ENCODE measurements at regions not wholly inside any gene's neighbourhood (a gene's known extent, or its start where the extent isn't known, plus 50 kb on each side); places are given as distances from the start of the nearest gene placed in this dataset.

DNA sequence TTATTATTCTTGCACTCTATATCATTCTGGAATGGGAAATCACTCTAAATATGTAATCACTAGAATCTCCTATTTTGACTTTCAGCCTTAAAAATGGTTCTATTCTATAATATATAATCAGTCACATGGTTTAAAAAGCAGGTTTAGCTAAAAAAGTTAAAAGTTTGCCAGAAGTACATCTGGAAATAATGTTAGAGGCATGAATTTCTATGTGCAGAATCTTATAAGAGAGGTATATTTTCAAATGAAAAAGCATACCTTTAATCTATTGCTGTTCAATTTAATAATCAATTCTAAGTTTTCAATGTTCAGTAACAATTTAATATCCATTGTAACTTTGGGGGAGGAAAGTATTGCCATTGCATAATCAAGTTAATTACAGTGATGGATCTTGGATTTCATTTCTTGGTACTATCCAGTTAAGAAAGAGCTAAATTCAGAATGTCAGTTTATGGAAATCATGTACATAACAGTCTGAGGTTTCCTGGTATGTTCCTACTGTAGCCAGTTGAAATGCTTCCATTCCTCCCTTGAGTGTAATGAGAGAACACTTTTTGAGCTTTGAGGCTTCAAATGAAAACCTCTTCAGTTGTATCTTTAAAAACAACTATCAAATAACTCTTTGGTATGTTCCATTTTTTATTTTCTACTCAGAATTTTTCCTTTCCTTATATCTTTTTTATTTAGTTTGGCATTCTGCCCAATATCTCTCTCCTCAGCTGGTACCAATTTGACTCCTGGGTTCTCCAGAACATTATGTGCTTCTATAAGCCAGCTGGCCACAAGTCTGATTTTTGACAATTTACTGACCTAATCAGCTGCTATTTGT, 175.7 kb upstream of the COL11A1 start:
- no peaks in the 10 kb centered on the region for H3K36me3 ChIP-seq (ENCODE audit: insufficient read depth)
- H3K9me2 ChIP-seq (ENCODE audit: insufficient read depth), result 0 out of 2 replicates have a peak, but pooled peaks cover 4% of the 10 kb centered on the region
- H3K9me3 Mint-ChIP-seq, result peaks cover 7% of the 10 kb centered on the region; the same call in 2 of the 3 replicates
- TF ChIP-seq, protein P1, sequence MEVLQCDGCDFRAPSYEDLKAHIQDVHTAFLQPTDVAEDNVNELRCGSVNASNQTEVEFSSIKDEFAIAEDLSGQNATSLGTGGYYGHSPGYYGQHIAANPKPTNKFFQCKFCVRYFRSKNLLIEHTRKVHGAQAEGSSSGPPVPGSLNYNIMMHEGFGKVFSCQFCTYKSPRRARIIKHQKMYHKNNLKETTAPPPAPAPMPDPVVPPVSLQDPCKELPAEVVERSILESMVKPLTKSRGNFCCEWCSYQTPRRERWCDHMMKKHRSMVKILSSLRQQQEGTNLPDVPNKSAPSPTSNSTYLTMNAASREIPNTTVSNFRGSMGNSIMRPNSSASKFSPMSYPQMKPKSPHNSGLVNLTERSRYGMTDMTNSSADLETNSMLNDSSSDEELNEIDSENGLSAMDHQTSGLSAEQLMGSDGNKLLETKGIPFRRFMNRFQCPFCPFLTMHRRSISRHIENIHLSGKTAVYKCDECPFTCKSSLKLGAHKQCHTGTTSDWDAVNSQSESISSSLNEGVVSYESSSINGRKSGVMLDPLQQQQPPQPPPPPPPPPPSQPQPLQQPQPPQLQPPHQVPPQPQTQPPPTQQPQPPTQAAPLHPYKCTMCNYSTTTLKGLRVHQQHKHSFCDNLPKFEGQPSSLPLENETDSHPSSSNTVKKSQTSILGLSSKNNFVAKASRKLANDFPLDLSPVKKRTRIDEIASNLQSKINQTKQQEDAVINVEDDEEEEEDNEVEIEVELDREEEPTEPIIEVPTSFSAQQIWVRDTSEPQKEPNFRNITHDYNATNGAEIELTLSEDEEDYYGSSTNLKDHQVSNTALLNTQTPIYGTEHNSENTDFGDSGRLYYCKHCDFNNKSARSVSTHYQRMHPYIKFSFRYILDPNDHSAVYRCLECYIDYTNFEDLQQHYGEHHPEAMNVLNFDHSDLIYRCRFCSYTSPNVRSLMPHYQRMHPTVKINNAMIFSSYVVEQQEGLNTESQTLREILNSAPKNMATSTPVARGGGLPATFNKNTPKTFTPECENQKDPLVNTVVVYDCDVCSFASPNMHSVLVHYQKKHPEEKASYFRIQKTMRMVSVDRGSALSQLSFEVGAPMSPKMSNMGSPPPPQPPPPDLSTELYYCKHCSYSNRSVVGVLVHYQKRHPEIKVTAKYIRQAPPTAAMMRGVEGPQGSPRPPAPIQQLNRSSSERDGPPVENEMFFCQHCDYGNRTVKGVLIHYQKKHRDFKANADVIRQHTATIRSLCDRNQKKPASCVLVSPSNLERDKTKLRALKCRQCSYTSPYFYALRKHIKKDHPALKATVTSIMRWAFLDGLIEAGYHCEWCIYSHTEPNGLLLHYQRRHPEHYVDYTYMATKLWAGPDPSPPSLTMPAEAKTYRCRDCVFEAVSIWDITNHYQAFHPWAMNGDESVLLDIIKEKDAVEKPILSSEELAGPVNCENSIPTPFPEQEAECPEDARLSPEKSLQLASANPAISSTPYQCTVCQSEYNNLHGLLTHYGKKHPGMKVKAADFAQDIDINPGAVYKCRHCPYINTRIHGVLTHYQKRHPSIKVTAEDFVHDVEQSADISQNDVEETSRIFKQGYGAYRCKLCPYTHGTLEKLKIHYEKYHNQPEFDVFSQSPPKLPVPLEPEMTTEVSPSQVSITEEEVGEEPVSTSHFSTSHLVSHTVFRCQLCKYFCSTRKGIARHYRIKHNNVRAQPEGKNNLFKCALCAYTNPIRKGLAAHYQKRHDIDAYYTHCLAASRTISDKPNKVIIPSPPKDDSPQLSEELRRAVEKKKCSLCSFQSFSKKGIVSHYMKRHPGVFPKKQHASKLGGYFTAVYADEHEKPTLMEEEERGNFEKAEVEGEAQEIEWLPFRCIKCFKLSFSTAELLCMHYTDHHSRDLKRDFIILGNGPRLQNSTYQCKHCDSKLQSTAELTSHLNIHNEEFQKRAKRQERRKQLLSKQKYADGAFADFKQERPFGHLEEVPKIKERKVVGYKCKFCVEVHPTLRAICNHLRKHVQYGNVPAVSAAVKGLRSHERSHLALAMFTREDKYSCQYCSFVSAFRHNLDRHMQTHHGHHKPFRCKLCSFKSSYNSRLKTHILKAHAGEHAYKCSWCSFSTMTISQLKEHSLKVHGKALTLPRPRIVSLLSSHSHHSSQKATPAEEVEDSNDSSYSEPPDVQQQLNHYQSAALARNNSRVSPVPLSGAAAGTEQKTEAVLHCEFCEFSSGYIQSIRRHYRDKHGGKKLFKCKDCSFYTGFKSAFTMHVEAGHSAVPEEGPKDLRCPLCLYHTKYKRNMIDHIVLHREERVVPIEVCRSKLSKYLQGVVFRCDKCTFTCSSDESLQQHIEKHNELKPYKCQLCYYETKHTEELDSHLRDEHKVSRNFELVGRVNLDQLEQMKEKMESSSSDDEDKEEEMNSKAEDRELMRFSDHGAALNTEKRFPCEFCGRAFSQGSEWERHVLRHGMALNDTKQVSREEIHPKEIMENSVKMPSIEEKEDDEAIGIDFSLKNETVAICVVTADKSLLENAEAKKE (CRISPR knock-in tag; IDR thresholded peaks at IDR 0.05), result no peak
- TF ChIP-seq, protein P2, sequence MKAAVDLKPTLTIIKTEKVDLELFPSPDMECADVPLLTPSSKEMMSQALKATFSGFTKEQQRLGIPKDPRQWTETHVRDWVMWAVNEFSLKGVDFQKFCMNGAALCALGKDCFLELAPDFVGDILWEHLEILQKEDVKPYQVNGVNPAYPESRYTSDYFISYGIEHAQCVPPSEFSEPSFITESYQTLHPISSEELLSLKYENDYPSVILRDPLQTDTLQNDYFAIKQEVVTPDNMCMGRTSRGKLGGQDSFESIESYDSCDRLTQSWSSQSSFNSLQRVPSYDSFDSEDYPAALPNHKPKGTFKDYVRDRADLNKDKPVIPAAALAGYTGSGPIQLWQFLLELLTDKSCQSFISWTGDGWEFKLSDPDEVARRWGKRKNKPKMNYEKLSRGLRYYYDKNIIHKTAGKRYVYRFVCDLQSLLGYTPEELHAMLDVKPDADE (IDR thresholded peaks at IDR 0.05), result no peak
- no peak for TF ChIP-seq ZNF331 (CRISPR knock-in tag; IDR thresholded peaks at IDR 0.05; ENCODE audit: low read depth)
- no peak for TF ChIP-seq NANOG (IDR thresholded peaks at IDR 0.05; ENCODE audit: borderline replicate concordance)
- no peak for TF ChIP-seq CREB1 (CRISPR knock-in tag; IDR thresholded peaks at IDR 0.05; ENCODE audit: low read depth)
- no peak for TF ChIP-seq STAT1 (IDR thresholded peaks at IDR 0.05; ENCODE audit: unreplicated experiment)
- TF ChIP-seq ZNF114 (CRISPR knock-in tag; IDR thresholded peaks at IDR 0.05), result no peak
- TF ChIP-seq POLR2AphosphoS5 (IDR thresholded peaks at IDR 0.05; ENCODE audit: low read depth), result no peak
- TF ChIP-seq EZH2phosphoT487 (IDR thresholded peaks at IDR 0.05; ENCODE audit: unreplicated experiment), result no peak
- no peak for TF ChIP-seq EZH2 (IDR thresholded peaks at IDR 0.05; ENCODE audit: low read depth, unreplicated experiment)
- TF ChIP-seq, protein P3, sequence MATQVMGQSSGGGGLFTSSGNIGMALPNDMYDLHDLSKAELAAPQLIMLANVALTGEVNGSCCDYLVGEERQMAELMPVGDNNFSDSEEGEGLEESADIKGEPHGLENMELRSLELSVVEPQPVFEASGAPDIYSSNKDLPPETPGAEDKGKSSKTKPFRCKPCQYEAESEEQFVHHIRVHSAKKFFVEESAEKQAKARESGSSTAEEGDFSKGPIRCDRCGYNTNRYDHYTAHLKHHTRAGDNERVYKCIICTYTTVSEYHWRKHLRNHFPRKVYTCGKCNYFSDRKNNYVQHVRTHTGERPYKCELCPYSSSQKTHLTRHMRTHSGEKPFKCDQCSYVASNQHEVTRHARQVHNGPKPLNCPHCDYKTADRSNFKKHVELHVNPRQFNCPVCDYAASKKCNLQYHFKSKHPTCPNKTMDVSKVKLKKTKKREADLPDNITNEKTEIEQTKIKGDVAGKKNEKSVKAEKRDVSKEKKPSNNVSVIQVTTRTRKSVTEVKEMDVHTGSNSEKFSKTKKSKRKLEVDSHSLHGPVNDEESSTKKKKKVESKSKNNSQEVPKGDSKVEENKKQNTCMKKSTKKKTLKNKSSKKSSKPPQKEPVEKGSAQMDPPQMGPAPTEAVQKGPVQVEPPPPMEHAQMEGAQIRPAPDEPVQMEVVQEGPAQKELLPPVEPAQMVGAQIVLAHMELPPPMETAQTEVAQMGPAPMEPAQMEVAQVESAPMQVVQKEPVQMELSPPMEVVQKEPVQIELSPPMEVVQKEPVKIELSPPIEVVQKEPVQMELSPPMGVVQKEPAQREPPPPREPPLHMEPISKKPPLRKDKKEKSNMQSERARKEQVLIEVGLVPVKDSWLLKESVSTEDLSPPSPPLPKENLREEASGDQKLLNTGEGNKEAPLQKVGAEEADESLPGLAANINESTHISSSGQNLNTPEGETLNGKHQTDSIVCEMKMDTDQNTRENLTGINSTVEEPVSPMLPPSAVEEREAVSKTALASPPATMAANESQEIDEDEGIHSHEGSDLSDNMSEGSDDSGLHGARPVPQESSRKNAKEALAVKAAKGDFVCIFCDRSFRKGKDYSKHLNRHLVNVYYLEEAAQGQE (IDR thresholded peaks at IDR 0.05; ENCODE audit: unreplicated experiment), result no peak
- TF ChIP-seq, protein P4, sequence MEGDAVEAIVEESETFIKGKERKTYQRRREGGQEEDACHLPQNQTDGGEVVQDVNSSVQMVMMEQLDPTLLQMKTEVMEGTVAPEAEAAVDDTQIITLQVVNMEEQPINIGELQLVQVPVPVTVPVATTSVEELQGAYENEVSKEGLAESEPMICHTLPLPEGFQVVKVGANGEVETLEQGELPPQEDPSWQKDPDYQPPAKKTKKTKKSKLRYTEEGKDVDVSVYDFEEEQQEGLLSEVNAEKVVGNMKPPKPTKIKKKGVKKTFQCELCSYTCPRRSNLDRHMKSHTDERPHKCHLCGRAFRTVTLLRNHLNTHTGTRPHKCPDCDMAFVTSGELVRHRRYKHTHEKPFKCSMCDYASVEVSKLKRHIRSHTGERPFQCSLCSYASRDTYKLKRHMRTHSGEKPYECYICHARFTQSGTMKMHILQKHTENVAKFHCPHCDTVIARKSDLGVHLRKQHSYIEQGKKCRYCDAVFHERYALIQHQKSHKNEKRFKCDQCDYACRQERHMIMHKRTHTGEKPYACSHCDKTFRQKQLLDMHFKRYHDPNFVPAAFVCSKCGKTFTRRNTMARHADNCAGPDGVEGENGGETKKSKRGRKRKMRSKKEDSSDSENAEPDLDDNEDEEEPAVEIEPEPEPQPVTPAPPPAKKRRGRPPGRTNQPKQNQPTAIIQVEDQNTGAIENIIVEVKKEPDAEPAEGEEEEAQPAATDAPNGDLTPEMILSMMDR (conservative IDR thresholded peaks at IDR 0.05; ENCODE audit: low read depth in 2 of 2), result no peak
- no peak for TF ChIP-seq JUNB (IDR thresholded peaks at IDR 0.05; ENCODE audit: unreplicated experiment)
- H3K79me2 ChIP-seq (replicated peaks; ENCODE audit: insufficient read depth), result no peaks in the 10 kb centered on the region
- H3K4me1 Mint-ChIP-seq, result no peaks in the 10 kb centered on the region
- no peaks in the 10 kb centered on the region for H3K4me1 ChIP-seq (ENCODE audit: insufficient read depth)
- H2AFZ ChIP-seq, result no peak overlapping the region
- H3K4me3 ChIP-seq, result no peak overlapping the region
- no peak for DNase-seq (ENCODE audit: low spot score)
- no peak overlapping the region for H3K4me2 ChIP-seq
- no peaks in the 10 kb centered on the region for H3K27me3 ChIP-seq (ENCODE audit: insufficient read depth)
- H3F3A ChIP-seq (replicated peaks; ENCODE audit: low read depth), result no peaks in the 10 kb centered on the region
- ATAC-seq, result no peak
- H4K20me1 ChIP-seq (replicated peaks; ENCODE audit: insufficient read depth), result no peaks in the 10 kb centered on the region
- no peak overlapping the region for H3K27ac Mint-ChIP-seq
- no peak overlapping the region for H3K4me3 Mint-ChIP-seq
- no peaks in the 10 kb centered on the region for H3K27me3 Mint-ChIP-seq (ENCODE audit: insufficient read depth, low read depth, poor library complexity)
- H3K36me3 Mint-ChIP-seq (ENCODE audit: low read depth), result no peaks in the 10 kb centered on the region
- no peak overlapping the region for H3K27ac ChIP-seq (ENCODE audit: low read depth)
